MCF 10A (cell line): ENCODE measurements at regions not wholly inside any gene's neighbourhood (a gene's known extent, or its start where the extent isn't known, plus 50 kb on each side); places are given as distances from the start of the nearest gene placed in this dataset.

Source experiments
- BruUV-seq: library from RNA; stranded (reverse); fragments of 400-500 nt; replicated peaks from 2 replicates; lab custom pipeline; 2021; lab: Mats Ljungman, UMichigan
- CTCF ChIA-PET: fragments of 300-600 bp; sonication (Branson Sonifier 250); formaldehyde crosslinking; extraction: SDS; loops from one replicate; lab custom pipeline; 2021; ENCODE audit warnings: antibody characterized with exemption, inconsistent platforms; lab: Yijun Ruan, JAX
- POLR2A ChIA-PET: fragments of 300-600, 350-650 bp; sonication (Branson Sonifier 250); formaldehyde crosslinking; extraction: SDS; loops from one replicate; lab custom pipeline; 2020; ENCODE audit warnings: antibody characterized with exemption, inconsistent platforms; lab: Yijun Ruan, JAX
- DNase-seq: peaks from one replicate; pipeline ENCODE4 v3.0.0-alpha.2; 2018; ENCODE audit not compliant: unreplicated experiment
- H3K27ac Mint-ChIP-seq: one replicate; pipeline ENCODE4 v1.8.0; 2022; ENCODE audit warnings: mild to moderate bottlenecking, low read depth, mixed read lengths; ENCODE audit not compliant: unreplicated experiment
- H3K27me3 Mint-ChIP-seq: one replicate; pipeline ENCODE4 v1.8.0; 2022; ENCODE audit warnings: mixed read lengths; ENCODE audit not compliant: insufficient read depth, unreplicated experiment
- H3K36me3 Mint-ChIP-seq: one replicate; pipeline ENCODE4 v1.8.0; 2022; ENCODE audit warnings: mild to moderate bottlenecking, moderate library complexity, mixed read lengths; ENCODE audit not compliant: insufficient read depth, unreplicated experiment
- H3K4me1 Mint-ChIP-seq: one replicate; pipeline ENCODE4 v1.8.0; 2022; ENCODE audit warnings: mixed read lengths; ENCODE audit not compliant: insufficient read depth, unreplicated experiment
- H3K4me3 Mint-ChIP-seq: one replicate; pipeline ENCODE4 v1.8.0; 2022; ENCODE audit warnings: mild to moderate bottlenecking, moderate library complexity, mixed read lengths; ENCODE audit not compliant: unreplicated experiment
- H3K9me3 Mint-ChIP-seq: one replicate; pipeline ENCODE4 v1.8.0; 2022; ENCODE audit warnings: mixed read lengths; ENCODE audit not compliant: unreplicated experiment
- CTCF ChIP-seq: fragments of 200-600 bp; IDR thresholded peaks from one replicate; pipeline ENCODE4 v1.8.0; 2022; ENCODE audit warnings: antibody characterized with exemption, mild to moderate bottlenecking; ENCODE audit not compliant: unreplicated experiment
- intact Hi-C: fragments of 100-400 bp; cut with micrococcal nuclease; formaldehyde crosslinking; loops from 2 replicates; pipeline ENCODE4 v1.14.1; 2022

DNA sequence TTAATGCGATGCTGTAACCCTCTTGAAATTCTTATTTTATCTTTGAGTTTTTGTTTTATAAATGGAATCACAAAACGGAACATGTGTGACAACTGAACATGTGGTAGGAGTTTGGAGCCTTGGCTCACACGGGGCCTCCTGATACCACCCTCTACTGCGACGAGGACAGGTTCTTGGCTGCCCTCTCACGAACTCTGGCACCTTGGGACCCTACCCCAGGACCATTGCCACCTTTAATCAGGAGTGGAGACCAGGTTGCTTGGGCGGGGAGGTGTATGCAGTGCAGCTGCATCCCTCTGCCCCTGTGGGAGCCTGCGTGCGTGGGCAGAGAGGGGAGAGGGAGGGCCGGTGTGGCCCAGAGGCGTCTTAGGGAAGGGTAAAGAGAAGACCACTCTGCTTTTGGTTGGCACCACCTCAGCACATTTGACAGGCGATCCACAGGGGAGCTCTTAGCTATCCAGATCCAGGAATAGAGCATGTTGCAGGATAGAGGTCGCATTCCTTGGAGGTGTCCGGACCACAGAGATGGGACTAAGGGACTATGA, 753.9 kb upstream of the PTPRD start:
- ChIA-PET CTCF (no interaction called here), POLR2A (no interaction called here)
- no peak for DNase-seq
- Mint-ChIP-seq H3K9me3 (no peaks in the 10 kb centered on the region), H3K36me3 (no peaks in the 10 kb centered on the region), H3K27me3 (peaks cover 16% of the 10 kb centered on the region), H3K27ac (no peak overlapping the region), H3K4me1 (no peaks in the 10 kb centered on the region), H3K4me3 (no peak overlapping the region)
- no TSS peak for BruUV-seq
- no peak for TF ChIP-seq CTCF
- intact Hi-C loops, result no loop called here

- POLR2A ChIA-PET, result no interaction called here
- Mint-ChIP-seq H3K9me3 (no peaks in the 10 kb centered on the region), H3K4me1 (no peaks in the 10 kb centered on the region), H3K36me3 (no peaks in the 10 kb centered on the region), H3K27me3 (peaks cover 11% of the 10 kb centered on the region), H3K27ac (no peak overlapping the region), H3K4me3 (no peak overlapping the region)
- CTCF ChIA-PET, result no interaction called here
- DNase-seq, result no peak
- intact Hi-C loops, result no loop called here
- TF ChIP-seq CTCF, result no peak
- no TSS peak for BruUV-seq
Measured at GRCh38 chr9:11374926-11375325, 762.1 kb upstream of the PTPRD start.

DNA sequence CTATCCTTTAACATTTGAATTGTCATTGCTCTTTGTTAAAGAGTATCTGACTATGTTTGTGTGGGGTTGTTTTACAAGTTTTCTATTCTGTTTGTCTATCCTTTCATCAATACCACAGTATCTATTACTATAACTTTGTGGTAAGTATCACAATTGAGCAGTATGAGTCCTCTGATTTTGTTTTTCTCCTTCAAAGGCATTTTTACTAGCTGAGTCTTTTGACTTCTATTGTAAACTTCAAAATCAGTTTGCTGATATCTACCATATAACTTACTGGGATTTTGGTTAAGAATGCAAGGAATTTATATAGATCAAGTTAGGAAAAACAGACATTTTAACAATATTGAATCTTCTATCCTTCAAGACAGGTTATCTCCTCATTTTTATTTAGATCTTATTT, 789.8 kb upstream of the PTPRD start:
- TF ChIP-seq CTCF, result no peak
- H3K4me3 Mint-ChIP-seq, result no peak overlapping the region
- DNase-seq, result no peak
- H3K4me1 Mint-ChIP-seq, result no peaks in the 10 kb centered on the region
- intact Hi-C loops, result no loop called here
- POLR2A ChIA-PET, result no interaction called here
- no TSS peak for BruUV-seq
- H3K27ac Mint-ChIP-seq, result no peak overlapping the region
- H3K9me3 Mint-ChIP-seq, result peaks cover 40% of the 10 kb centered on the region
- peaks cover 5% of the 10 kb centered on the region for H3K36me3 Mint-ChIP-seq
- CTCF ChIA-PET, result no interaction called here
- no peaks in the 10 kb centered on the region for H3K27me3 Mint-ChIP-seq

- no TSS peak for BruUV-seq
- TF ChIP-seq CTCF, result no peak
- Mint-ChIP-seq H3K4me1 (no peaks in the 10 kb centered on the region), H3K9me3 (no peaks in the 10 kb centered on the region), H3K4me3 (no peak overlapping the region), H3K27me3 (no peaks in the 10 kb centered on the region), H3K27ac (no peak overlapping the region), H3K36me3 (no peaks in the 10 kb centered on the region)
- intact Hi-C loops, result no loop called here
- ChIA-PET CTCF (interaction anchor here (0.7 to 1.7 kb wide), 2 partner anchors 16 to 915 kb away, joined by 3 to 5 read pairs; no protein-coding TSS in a partner anchor), POLR2A (no interaction called here)
- DNase-seq, result no peak
Measured at GRCh38 chr9:11414241-11414640, 801.4 kb upstream of the PTPRD start.
